G401 (cell line): ENCODE measurements at regions not wholly inside any gene's neighbourhood (a gene's known extent, or its start where the extent isn't known, plus 50 kb on each side); places are given as distances from the start of the nearest gene placed in this dataset.
A peak's percentile ranks its signal among the peaks of the same experiment; 100 is the strongest.
"Not testable (repeated sequence)": the region's sequence is repeated elsewhere in the genome, so short reads cannot be mapped to it uniquely, and the experiment has no call there.

Experiments used
- DNase-seq: peaks from one replicate; pipeline ENCODE4 v3.0.0-alpha.2; 2015; ENCODE audit warnings: low spot score
- in situ Hi-C: cut with HindIII; loops from 2 replicates; pipeline ENCODE4 v1.10.0; 2016; ENCODE audit warnings: low sequenced_read_pairs, mixed read lengths

- in situ Hi-C loops, result no loop called here
- no peak for DNase-seq
Observed at GRCh38 chr2:47964277-47964676, 58.0 kb upstream of the FBXO11 start.

- peak; percentile 21 for DNase-seq
Observed at GRCh38 chr2:47964722-47965434, 58.6 kb upstream of the FBXO11 start.

GRCh38 chr2:47976728-47977127 is 70.4 kb upstream of the FBXO11 start:
- DNase-seq, in situ Hi-C loops: not testable (repeated sequence)

More at GRCh38 chr2:47964722-47965434, 58.6 kb upstream of the FBXO11 start:
- in situ Hi-C loops, result no loop called here

GRCh38 chr2:47984041-47984440 is 77.7 kb upstream of the FBXO11 start:
- in situ Hi-C loops, result no loop called here
- DNase-seq, result no peak

GRCh38 chr2:47990503-47990902 is 84.2 kb upstream of the FBXO11 start:
- no peak for DNase-seq
- in situ Hi-C loops, result no loop called here

- DNase-seq, result no peak
- in situ Hi-C loops, result no loop called here
Observed at GRCh38 chr2:47992671-47993070, 86.4 kb upstream of the FBXO11 start.

- in situ Hi-C loops, result no loop called here
- no peak for DNase-seq
Observed at GRCh38 chr2:47996808-47997207, 90.5 kb upstream of the FBXO11 start.

GRCh38 chr2:47999512-47999911 is 93.2 kb upstream of the FBXO11 start:
- DNase-seq, result no peak
- in situ Hi-C loops, result no loop called here

- in situ Hi-C loops, result no loop called here
- DNase-seq, result no peak
Observed at GRCh38 chr2:48001498-48001897, 95.2 kb upstream of the FBXO11 start.

- in situ Hi-C loops, result no loop called here
- DNase-seq, result no peak
Observed at GRCh38 chr2:48006094-48006493, 99.8 kb upstream of the FBXO11 start.

GRCh38 chr2:48007699-48008268 is 101.5 kb upstream of the FBXO11 start:
- in situ Hi-C loops, result no loop called here

GRCh38 chr2:48009256-48009655 is 103.0 kb upstream of the FBXO11 start:
- DNase-seq, result no peak
- in situ Hi-C loops, result no loop called here

More at GRCh38 chr2:48007699-48008268, 101.5 kb upstream of the FBXO11 start:
- no peak for DNase-seq

GRCh38 chr2:48015421-48015820 is 109.1 kb upstream of the FBXO11 start:
- in situ Hi-C loops, result no loop called here
- no peak for DNase-seq

- in situ Hi-C loops, result no loop called here
- DNase-seq, result no peak
Observed at GRCh38 chr2:48016225-48017019, 110.1 kb upstream of the FBXO11 start.

GRCh38 chr2:48017136-48017535 is 110.8 kb upstream of the FBXO11 start:
- DNase-seq, result no peak
- in situ Hi-C loops, result no loop called here

GRCh38 chr2:48018480-48018879 is 112.2 kb upstream of the FBXO11 start:
- no peak for DNase-seq
- in situ Hi-C loops, result no loop called here

GRCh38 chr2:48026865-48027264 is 120.6 kb upstream of the FBXO11 start:
- in situ Hi-C loops, result no loop called here
- peak; percentile 79 for DNase-seq

GRCh38 chr2:48032765-48033164 is 126.5 kb upstream of the FBXO11 start:
- in situ Hi-C loops, result no loop called here

GRCh38 chr2:48034295-48034694 is 128.0 kb upstream of the FBXO11 start:
- DNase-seq, result no peak
- in situ Hi-C loops, result no loop called here

More at GRCh38 chr2:48032765-48033164, 126.5 kb upstream of the FBXO11 start:
- DNase-seq, result no peak

GRCh38 chr2:48036312-48036711 is 130.0 kb upstream of the FBXO11 start:
- no peak for DNase-seq
- in situ Hi-C loops, result no loop called here
